Activated CD4-positive, alpha-beta T cell treated with anti-CD3 and anti-CD28 coated beads, Interleukin-2, amount 10 ng/mL, durations not matched to agents 24 days and 14 days (primary cell): ENCODE measurements at regions not wholly inside any gene's neighbourhood (a gene's known extent, or its start where the extent isn't known, plus 50 kb on each side); places are given as distances from the start of the nearest gene placed in this dataset.
"Not testable (repeated sequence)": the region's sequence is repeated elsewhere in the genome, so short reads cannot be mapped to it uniquely, and the experiment has no call there.

Experiments used
- DNase-seq: peaks from one replicate; pipeline ENCODE4 v3.0.0; 2022
- H3K27ac Mint-ChIP-seq: one replicate; pipeline ENCODE4 v1.8.0; 2022; ENCODE audit warnings: mild to moderate bottlenecking, mixed read lengths
- H3K27me3 Mint-ChIP-seq: one replicate; pipeline ENCODE4 v1.8.0; 2022; ENCODE audit warnings: mixed read lengths
- H3K36me3 Mint-ChIP-seq: one replicate; pipeline ENCODE4 v1.8.0; 2022; ENCODE audit warnings: low read depth, mild to moderate bottlenecking, mixed read lengths
- H3K4me1 Mint-ChIP-seq: one replicate; pipeline ENCODE4 v1.8.0; 2021; ENCODE audit warnings: mixed read lengths
- H3K4me3 Mint-ChIP-seq: one replicate; pipeline ENCODE4 v1.8.0; 2022; ENCODE audit warnings: mild to moderate bottlenecking, moderate library complexity, mixed read lengths
- H3K9me3 Mint-ChIP-seq: one replicate; pipeline ENCODE4 v1.8.0; 2021; ENCODE audit warnings: mixed read lengths
- intact Hi-C: fragments of 100-400 bp; cut with micrococcal nuclease; formaldehyde crosslinking; loops from one replicate; pipeline ENCODE4 v1.15.1; 2023

DNA sequence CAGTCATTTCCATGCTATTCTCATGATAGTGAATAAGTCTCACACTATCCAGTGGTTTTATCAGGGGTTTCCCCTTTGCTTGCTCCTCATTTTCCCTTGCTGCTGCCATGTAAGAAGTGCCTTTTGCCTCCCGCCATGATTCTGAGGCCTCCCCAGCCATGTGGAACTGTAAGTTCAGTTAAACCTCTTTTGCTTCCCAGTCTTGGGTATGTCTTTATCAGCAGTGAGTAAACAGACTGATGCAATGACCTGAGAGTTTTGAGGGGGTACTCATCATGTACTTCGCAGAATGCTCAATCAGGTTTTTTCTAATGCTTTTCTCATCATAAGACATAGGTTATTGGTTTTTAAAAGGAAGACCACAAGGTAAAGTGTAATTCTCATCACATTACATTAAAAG lies 949.4 kb upstream of the ADAMTS5 start:
- H3K9me3 Mint-ChIP-seq, H3K27me3 Mint-ChIP-seq, DNase-seq, intact Hi-C loops, H3K27ac Mint-ChIP-seq, H3K4me3 Mint-ChIP-seq, H3K36me3 Mint-ChIP-seq, H3K4me1 Mint-ChIP-seq: not testable (repeated sequence)

DNA sequence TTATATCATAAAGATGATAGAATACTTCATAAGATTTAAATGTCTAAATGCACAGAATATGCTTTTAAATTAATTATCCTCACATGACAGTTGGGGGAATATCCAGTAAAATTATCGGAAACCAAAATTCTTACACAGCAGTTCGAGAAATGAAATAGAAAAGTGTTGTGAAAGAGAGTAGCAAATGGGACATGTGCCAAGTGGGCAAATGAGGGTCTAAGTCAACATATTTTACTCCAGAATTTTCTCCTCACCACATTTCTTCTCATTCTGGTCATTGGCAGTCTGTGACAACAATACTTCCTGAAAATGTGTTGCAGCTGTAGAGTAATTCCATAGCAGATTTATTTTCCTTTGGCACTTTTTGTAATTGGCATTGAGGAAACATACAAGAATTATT lies 945.2 kb upstream of the ADAMTS5 start:
- intact Hi-C loops, H3K36me3 Mint-ChIP-seq, H3K9me3 Mint-ChIP-seq, H3K27ac Mint-ChIP-seq, H3K4me1 Mint-ChIP-seq, DNase-seq, H3K4me3 Mint-ChIP-seq, H3K27me3 Mint-ChIP-seq: not testable (repeated sequence)

GRCh38 chr21:27909487-27909886 lies 942.6 kb upstream of the ADAMTS5 start:
- H3K4me3 Mint-ChIP-seq, H3K9me3 Mint-ChIP-seq, H3K4me1 Mint-ChIP-seq, DNase-seq, H3K36me3 Mint-ChIP-seq, intact Hi-C loops, H3K27ac Mint-ChIP-seq, H3K27me3 Mint-ChIP-seq: not testable (repeated sequence)

DNA sequence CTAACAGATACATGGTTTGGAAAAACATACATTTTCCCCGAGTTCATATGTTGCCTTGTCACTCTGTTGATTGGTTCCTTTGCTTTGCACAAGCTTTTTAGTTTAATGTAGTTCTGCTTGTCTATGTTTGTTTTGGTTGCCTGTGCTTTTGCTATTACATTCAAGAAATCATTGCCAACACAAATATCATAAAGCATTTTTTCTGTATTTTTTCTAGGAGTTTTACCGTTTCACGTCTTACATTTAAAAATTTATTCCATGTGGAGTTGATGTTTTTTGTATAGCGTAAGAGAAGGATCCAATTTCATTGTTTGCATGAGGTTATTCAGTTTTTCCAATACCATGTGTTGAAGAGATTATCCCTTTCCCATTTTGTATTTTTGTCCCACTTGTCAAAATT lies 941.9 kb upstream of the ADAMTS5 start:
- H3K4me1 Mint-ChIP-seq, H3K4me3 Mint-ChIP-seq, intact Hi-C loops, H3K36me3 Mint-ChIP-seq, H3K27me3 Mint-ChIP-seq, H3K27ac Mint-ChIP-seq, H3K9me3 Mint-ChIP-seq, DNase-seq: not testable (repeated sequence)

- H3K27ac Mint-ChIP-seq, H3K4me3 Mint-ChIP-seq, H3K4me1 Mint-ChIP-seq, H3K27me3 Mint-ChIP-seq, H3K36me3 Mint-ChIP-seq, intact Hi-C loops, DNase-seq, H3K9me3 Mint-ChIP-seq: not testable (repeated sequence)
Measured at GRCh38 chr21:27902904-27903303, 936.0 kb upstream of the ADAMTS5 start.

- intact Hi-C loops, H3K36me3 Mint-ChIP-seq, H3K27me3 Mint-ChIP-seq, H3K9me3 Mint-ChIP-seq, H3K4me3 Mint-ChIP-seq, H3K27ac Mint-ChIP-seq, H3K4me1 Mint-ChIP-seq, DNase-seq: not testable (repeated sequence)
Measured at GRCh38 chr21:27893619-27894018, 926.7 kb upstream of the ADAMTS5 start.

DNA sequence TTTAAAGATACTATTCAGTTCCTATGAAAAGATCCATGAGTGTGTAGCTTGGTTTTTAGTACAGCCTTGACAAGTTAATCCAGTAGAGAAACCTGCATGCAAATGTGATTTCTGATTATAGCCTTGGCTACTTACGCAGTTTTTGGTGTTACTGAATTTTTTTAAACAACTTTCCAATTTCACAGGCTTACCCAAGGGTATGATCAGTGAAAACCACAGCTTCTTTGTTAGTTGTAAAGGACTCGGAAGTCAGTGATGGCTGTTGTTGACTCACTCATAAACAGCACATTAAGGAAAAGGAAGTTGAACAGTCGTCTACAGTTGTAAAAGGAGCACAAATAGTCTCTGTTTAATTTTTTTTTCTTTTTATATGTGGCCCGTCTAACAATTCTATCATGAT lies 924.6 kb upstream of the ADAMTS5 start:
- H3K36me3 Mint-ChIP-seq, H3K9me3 Mint-ChIP-seq, H3K4me1 Mint-ChIP-seq, H3K4me3 Mint-ChIP-seq, H3K27ac Mint-ChIP-seq, intact Hi-C loops, DNase-seq, H3K27me3 Mint-ChIP-seq: not testable (repeated sequence)

GRCh38 chr21:27887808-27888455 lies 921.0 kb upstream of the ADAMTS5 start:
- H3K9me3 Mint-ChIP-seq, H3K27ac Mint-ChIP-seq, DNase-seq, H3K36me3 Mint-ChIP-seq, intact Hi-C loops, H3K27me3 Mint-ChIP-seq, H3K4me3 Mint-ChIP-seq, H3K4me1 Mint-ChIP-seq: not testable (repeated sequence)

- H3K27me3 Mint-ChIP-seq: no peaks in the 10 kb centered on the region
- DNase-seq: no peak
- no peak overlapping the region for H3K27ac Mint-ChIP-seq
- H3K4me1 Mint-ChIP-seq: no peaks in the 10 kb centered on the region
- intact Hi-C loops: no loop called here
- H3K9me3 Mint-ChIP-seq: no peaks in the 10 kb centered on the region
- no peak overlapping the region for H3K4me3 Mint-ChIP-seq
- H3K36me3 Mint-ChIP-seq: no peaks in the 10 kb centered on the region
Measured at GRCh38 chr21:27885296-27885711, 918.4 kb upstream of the ADAMTS5 start.

DNA sequence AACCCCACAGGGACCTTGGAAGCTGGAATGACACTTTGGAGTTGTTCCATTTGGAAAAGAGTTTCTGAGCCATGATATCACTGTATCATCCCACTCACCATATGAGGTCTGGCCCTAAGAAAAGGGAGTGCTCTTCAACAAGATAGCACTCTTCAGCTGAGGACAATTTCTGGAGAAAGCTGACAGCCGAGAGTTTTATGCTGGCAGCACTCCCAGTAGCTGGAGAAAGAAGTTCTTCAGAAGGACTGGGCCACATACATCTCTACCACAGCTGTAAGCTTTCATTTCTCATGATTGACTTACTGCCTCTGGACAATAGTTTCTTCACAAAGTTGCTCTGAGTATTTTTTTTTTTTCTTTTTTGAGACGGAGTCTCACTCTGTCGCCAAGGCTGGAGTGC lies 914.4 kb upstream of the ADAMTS5 start:
- not testable (repeated sequence) for H3K4me3 Mint-ChIP-seq, H3K27ac Mint-ChIP-seq, H3K9me3 Mint-ChIP-seq

DNA sequence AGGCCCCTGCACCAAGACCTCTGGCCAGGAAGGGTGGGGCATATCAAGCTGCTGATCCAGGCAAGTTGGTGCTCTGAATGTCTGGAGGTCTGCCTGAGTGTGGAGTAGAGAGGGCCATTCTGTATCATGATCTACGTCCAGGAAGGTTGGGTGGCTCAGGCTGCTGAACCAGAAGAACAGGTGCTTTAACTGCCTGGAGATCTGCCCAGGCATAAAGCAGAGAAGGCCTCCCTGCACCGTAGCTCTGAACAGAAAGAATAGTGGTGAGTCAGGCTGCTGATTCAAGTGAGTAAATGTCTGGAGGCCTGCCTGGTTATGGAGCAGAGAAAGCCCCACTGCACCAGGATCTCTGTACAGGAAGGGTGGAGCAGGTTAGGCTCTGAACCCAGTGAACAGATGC lies 905.5 kb upstream of the ADAMTS5 start:
- H3K27ac Mint-ChIP-seq, H3K27me3 Mint-ChIP-seq, intact Hi-C loops: not testable (repeated sequence)

More for the DNA sequence above, 914.4 kb upstream of the ADAMTS5 start:
- DNase-seq, intact Hi-C loops, H3K27me3 Mint-ChIP-seq, H3K36me3 Mint-ChIP-seq, H3K4me1 Mint-ChIP-seq: not testable (repeated sequence)

DNA sequence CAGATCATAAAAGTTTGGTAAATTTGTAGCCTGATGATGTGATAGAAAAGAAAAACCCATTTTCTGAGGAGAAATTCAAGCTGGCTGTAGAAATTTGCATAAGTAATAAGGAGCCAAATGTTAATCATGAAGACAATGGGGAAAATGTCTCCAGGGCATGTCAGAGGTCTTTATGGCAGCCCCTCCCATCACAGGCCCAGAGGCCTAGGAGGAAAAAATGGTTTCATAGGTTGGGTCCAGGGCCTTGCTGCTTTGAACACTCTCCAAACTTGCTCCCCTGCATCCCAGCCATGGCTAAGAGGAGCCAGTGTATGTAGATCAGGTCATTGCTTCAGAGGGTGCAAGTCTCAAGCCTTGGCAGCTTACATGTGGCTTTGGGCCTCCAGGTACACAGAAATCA lies 903.9 kb upstream of the ADAMTS5 start:
- not testable (repeated sequence) for H3K27me3 Mint-ChIP-seq

More for the DNA sequence above, 905.5 kb upstream of the ADAMTS5 start:
- not testable (repeated sequence) for H3K4me3 Mint-ChIP-seq, DNase-seq, H3K36me3 Mint-ChIP-seq, H3K4me1 Mint-ChIP-seq, H3K9me3 Mint-ChIP-seq

GRCh38 chr21:27860314-27860955 lies 893.5 kb upstream of the ADAMTS5 start:
- H3K36me3 Mint-ChIP-seq, intact Hi-C loops, H3K9me3 Mint-ChIP-seq, DNase-seq, H3K27me3 Mint-ChIP-seq, H3K4me3 Mint-ChIP-seq, H3K4me1 Mint-ChIP-seq, H3K27ac Mint-ChIP-seq: not testable (repeated sequence)

More for the DNA sequence above, 903.9 kb upstream of the ADAMTS5 start:
- H3K27ac Mint-ChIP-seq, DNase-seq, H3K4me1 Mint-ChIP-seq, intact Hi-C loops, H3K9me3 Mint-ChIP-seq, H3K36me3 Mint-ChIP-seq, H3K4me3 Mint-ChIP-seq: not testable (repeated sequence)

DNA sequence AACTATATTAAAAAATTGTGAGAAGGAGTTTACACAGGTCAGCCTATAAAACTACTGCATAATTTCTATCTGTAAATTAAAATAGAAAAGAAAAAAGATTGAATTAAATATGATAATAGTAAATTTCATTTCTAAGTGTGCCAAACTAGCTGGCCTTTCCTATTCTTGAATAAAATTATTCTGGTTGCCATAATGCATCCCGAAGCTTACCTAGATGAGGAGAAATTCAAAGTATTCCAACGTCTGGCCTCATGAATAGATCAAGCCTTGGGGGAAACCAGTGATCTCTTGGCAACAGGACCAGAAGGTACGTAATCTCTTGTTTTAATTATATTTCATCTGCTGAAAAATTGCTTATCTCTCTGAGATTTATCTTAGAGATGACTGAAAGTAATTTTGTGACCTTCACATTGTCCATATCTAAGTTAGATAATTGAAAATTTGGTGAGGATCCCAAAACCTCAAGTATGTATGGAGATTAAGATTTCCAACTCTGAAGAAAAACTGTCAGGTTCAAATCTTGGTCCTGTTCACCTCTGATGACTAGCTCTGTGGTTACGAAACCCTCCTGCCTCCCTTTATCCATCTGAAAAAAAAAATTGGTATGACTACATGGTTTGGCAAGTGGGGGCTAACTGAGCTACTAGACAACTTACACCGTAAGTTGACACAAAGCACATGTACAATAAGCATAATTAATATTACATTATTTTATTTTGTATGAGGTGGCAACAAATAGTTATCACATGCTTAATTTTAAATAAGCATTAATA lies 891.4 kb upstream of the ADAMTS5 start:
- intact Hi-C loops, H3K4me3 Mint-ChIP-seq, H3K4me1 Mint-ChIP-seq, H3K9me3 Mint-ChIP-seq, H3K27me3 Mint-ChIP-seq, H3K36me3 Mint-ChIP-seq, H3K27ac Mint-ChIP-seq, DNase-seq: not testable (repeated sequence)
